SK-N-SH (cell line): ENCODE measurements at regions not wholly inside any gene's neighbourhood (a gene's known extent, or its start where the extent isn't known, plus 50 kb on each side); places are given as distances from the start of the nearest gene placed in this dataset.

Experiments used
- CTCF ChIA-PET: fragments of 300-600, 350-600 bp; formaldehyde crosslinking; extraction: SDS; loops from one replicate; lab custom pipeline; 2021; lab: Yijun Ruan, JAX
- POLR2A ChIA-PET: fragments of 350-600 bp; sonication (Branson Sonifier 250); formaldehyde crosslinking; extraction: SDS; loops from one replicate; lab custom pipeline; 2020; ENCODE audit warnings: antibody characterized with exemption, inconsistent platforms; lab: Yijun Ruan, JAX
- DNase-seq: peaks from one replicate; pipeline ENCODE4 v3.0.0; 2012
- H2AFZ ChIP-seq: fragments of 200-600 bp; sonication (generic); 2 replicates; pipeline ENCODE4 v1.8.1; 2016; ENCODE audit warnings: antibody characterized with exemption, mild to moderate bottlenecking, low read depth
- H3F3A ChIP-seq: fragments of 200-600 bp; sonication (generic); replicated peaks from 2 replicates; pipeline ENCODE3; 2016; ENCODE audit warnings: antibody characterized with exemption, mild to moderate bottlenecking; ENCODE audit not compliant: insufficient read depth
- H3K27ac ChIP-seq, 2 experiments: fragments of 200-500 bp in 1 of 2; fragments of 200-600 bp in 1 of 2; sonication (Bioruptor generic) in 1 of 2; sonication (generic), shearing (Covaris generic) in 1 of 2; 2 replicates each; pipeline versions ENCODE4 v1.5.1 to v1.6.1; 2014 to 2016; ENCODE audit warnings: low read depth in 2 of 2, inconsistent platforms in 1 of 2, low read length in 1 of 2, mild to moderate bottlenecking in 1 of 2, mixed read lengths in 1 of 2
- H3K27me3 ChIP-seq: fragments of 200-600 bp; sonication (generic), shearing (Covaris generic); 2 replicates; pipeline ENCODE4 v1.6.1; 2016; ENCODE audit warnings: mixed run types; ENCODE audit not compliant: insufficient read depth
- H3K36me3 ChIP-seq, 2 experiments: fragments of 200-500 bp in 1 of 2; fragments of 200-600 bp in 1 of 2; sonication (Bioruptor generic) in 1 of 2; sonication (generic) in 1 of 2; replicated peaks in 1 of 2; 2 replicates each; pipeline versions ENCODE3 to v1.5.1; 2014 to 2016; ENCODE audit warnings: low read length in 1 of 2, mild to moderate bottlenecking in 1 of 2; ENCODE audit not compliant: insufficient read depth in 2 of 2, control insufficient read depth in 1 of 2
- H3K4me1 ChIP-seq, 2 experiments: fragments of 200-500 bp in 1 of 2; fragments of 200-600 bp in 1 of 2; sonication (Bioruptor generic) in 1 of 2; sonication (generic), shearing (Covaris generic) in 1 of 2; 2 replicates each; pipeline versions ENCODE4 v1.5.1 to v1.6.1; 2014 to 2016; ENCODE audit warnings: low read depth in 1 of 2, low read length in 1 of 2, mixed run types in 1 of 2; ENCODE audit not compliant: insufficient read depth in 2 of 2, control insufficient read depth in 1 of 2
- H3K4me2 ChIP-seq: fragments of 200-600 bp; sonication (generic), shearing (Covaris generic); 2 replicates; pipeline ENCODE4 v1.6.1; 2017; ENCODE audit warnings: mixed run types
- H3K4me3 ChIP-seq, 2 experiments: fragments of 200-500 bp in 1 of 2; fragments of 200-600 bp in 1 of 2; sonication (Bioruptor generic) in 1 of 2; sonication (generic), shearing (Covaris generic) in 1 of 2; 2 replicates each; pipeline versions ENCODE4 v1.5.1 to v1.8.1; 2014 to 2016; ENCODE audit warnings: low read depth in 2 of 2, inconsistent platforms in 1 of 2, low read length in 1 of 2, mild to moderate bottlenecking in 1 of 2, mixed read lengths in 1 of 2, moderate library complexity in 1 of 2
- H3K79me2 ChIP-seq: fragments of 200-600 bp; sonication (generic); 2 replicates; pipeline ENCODE4 v1.8.1; 2017; ENCODE audit warnings: mild to moderate bottlenecking; ENCODE audit not compliant: insufficient read depth
- H3K9ac ChIP-seq: fragments of 200-600 bp; sonication (generic); 2 replicates; pipeline ENCODE4 v1.6.1; 2017; ENCODE audit warnings: mixed run types
- H3K9me2 ChIP-seq: fragments of 200-600 bp; sonication (generic); 2 replicates; pipeline ENCODE4 v1.6.1; 2017; ENCODE audit warnings: mixed run types
- H3K9me3 ChIP-seq: fragments of 200-600 bp; sonication (generic); 2 replicates; pipeline ENCODE4 v1.6.1; 2017; ENCODE audit warnings: mixed run types, mild to moderate bottlenecking, moderate library complexity
- H4K20me1 ChIP-seq: fragments of 200-600 bp; sonication (generic); 2 replicates; pipeline ENCODE4 v1.6.1; 2017; ENCODE audit warnings: mild to moderate bottlenecking, mixed run types; ENCODE audit not compliant: insufficient read depth
- CHD2 ChIP-seq: fragments of 150-350 bp; IDR thresholded peaks from 2 replicates; pipeline ENCODE4 v1.6.1; 2018; ENCODE audit warnings: low read length; ENCODE audit not compliant: partially characterized antibody
- ELF1 ChIP-seq: IDR thresholded peaks from 2 replicates; pipeline ENCODE4 v1.4.0; 2012
- FOSL2 ChIP-seq: IDR thresholded peaks from 2 replicates; pipeline ENCODE4 v1.4.0; 2012; ENCODE audit warnings: low read depth, mild to moderate bottlenecking, moderate library complexity, borderline replicate concordance
- GABPA ChIP-seq: IDR thresholded peaks from 2 replicates; pipeline ENCODE4 v1.4.0; 2012; ENCODE audit warnings: low read depth, mild to moderate bottlenecking
- JUND ChIP-seq: IDR thresholded peaks from 2 replicates; pipeline ENCODE4 v1.4.0; 2012
- RFX5 ChIP-seq: IDR thresholded peaks from 2 replicates; pipeline ENCODE4 v1.6.1; 2012; ENCODE audit warnings: mild to moderate bottlenecking, improper control_type of control experiment, low read length
- SIN3A ChIP-seq: IDR thresholded peaks from 2 replicates; pipeline ENCODE4 v1.6.1; 2012; ENCODE audit warnings: low read depth, mild to moderate bottlenecking, low read length, moderate library complexity, borderline replicate concordance
- TAF1 ChIP-seq: IDR thresholded peaks from 2 replicates; pipeline ENCODE4 v1.6.1; 2012; ENCODE audit warnings: low read depth, mild to moderate bottlenecking, low read length, moderate library complexity, borderline replicate concordance
- WGBS: methylation state at CpG from one replicate; pipeline ENCODE4 v1.1.6; 2017; ENCODE audit warnings: low lambda C conversion rate; 5-methylcytosine and 5-hydroxymethylcytosine counted together
- TF ChIP-seq, protein P1 (sequence below): IDR thresholded peaks from 2 replicates; pipeline ENCODE4 v1.4.0; 2012; ENCODE audit warnings: low read depth, borderline replicate concordance
- TF ChIP-seq, protein P2 (sequence below): fragments of 200-600 bp; sonication (generic); IDR thresholded peaks from 2 replicates; pipeline ENCODE4 v1.6.1; 2017; ENCODE audit warnings: antibody characterized with exemption, mild to moderate bottlenecking, moderate library complexity
- TF ChIP-seq, protein P3 (sequence below): IDR thresholded peaks from 2 replicates; pipeline ENCODE4 v1.4.0; 2012; ENCODE audit warnings: low read depth, borderline replicate concordance
- TF ChIP-seq, protein P4 (sequence below): fragments of 150-350 bp; IDR thresholded peaks from 2 replicates; pipeline ENCODE4 v1.6.1; 2017; ENCODE audit warnings: antibody characterized with exemption, low read length, low read depth, borderline replicate concordance

DNA sequence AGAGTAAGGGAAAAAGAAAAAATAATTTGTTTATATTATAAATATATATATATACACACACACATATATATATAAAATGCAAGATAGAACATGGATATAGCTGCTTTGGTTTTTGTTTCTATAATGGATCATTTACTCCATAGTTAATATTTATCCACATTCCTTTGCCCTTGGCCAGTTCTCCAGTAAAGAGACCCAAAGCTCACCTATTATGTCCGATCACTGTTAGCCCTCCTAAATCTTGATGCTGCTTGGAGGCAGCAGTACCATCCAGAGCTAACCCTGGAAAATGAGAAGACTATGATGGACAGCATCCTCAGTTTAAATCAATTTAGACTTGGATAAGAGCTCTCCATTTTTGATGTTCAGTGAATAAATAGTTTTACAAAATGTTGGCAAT lies 407.7 kb downstream of the PLPP3 start:
- Histone ChIP-seq H3K27ac (peak overlapping the region in 1 of 2 experiments; percentile 93; a peak in 1 of 4 replicates), H3K9ac (no peak overlapping the region), H3K4me3 (no peak overlapping the region), H3K9me3 (no peaks in the 10 kb centered on the region), H3K79me2 (no peaks in the 10 kb centered on the region), H3K27me3 (no peaks in the 10 kb centered on the region), H3K4me1 (peaks cover 0 to 16% of the 10 kb centered on the region in 2 experiments), H3K36me3 (no peaks in the 10 kb centered on the region), H3K4me2 (no peak overlapping the region), H2AFZ (no peak overlapping the region), H4K20me1 (no peaks in the 10 kb centered on the region), H3K9me2 (no peaks in the 10 kb centered on the region), H3F3A (peaks cover 4% of the 10 kb centered on the region)
- ChIA-PET CTCF (no interaction called here), POLR2A (interaction anchor here (0.6 kb wide), 1 partner anchor 502 kb away, joined by 3 read pairs; no protein-coding TSS in a partner anchor)
- WGBS: 79% methylated on average over 1 of the region's 1 CpG
- TF ChIP-seq SIN3A (no peak), RFX5 (no peak), FOSL2 (no peak), ELF1 (no peak), CHD2 (no peak), GABPA (no peak), JUND (no peak), TAF1 (no peak)
- TF ChIP-seq, protein P1, sequence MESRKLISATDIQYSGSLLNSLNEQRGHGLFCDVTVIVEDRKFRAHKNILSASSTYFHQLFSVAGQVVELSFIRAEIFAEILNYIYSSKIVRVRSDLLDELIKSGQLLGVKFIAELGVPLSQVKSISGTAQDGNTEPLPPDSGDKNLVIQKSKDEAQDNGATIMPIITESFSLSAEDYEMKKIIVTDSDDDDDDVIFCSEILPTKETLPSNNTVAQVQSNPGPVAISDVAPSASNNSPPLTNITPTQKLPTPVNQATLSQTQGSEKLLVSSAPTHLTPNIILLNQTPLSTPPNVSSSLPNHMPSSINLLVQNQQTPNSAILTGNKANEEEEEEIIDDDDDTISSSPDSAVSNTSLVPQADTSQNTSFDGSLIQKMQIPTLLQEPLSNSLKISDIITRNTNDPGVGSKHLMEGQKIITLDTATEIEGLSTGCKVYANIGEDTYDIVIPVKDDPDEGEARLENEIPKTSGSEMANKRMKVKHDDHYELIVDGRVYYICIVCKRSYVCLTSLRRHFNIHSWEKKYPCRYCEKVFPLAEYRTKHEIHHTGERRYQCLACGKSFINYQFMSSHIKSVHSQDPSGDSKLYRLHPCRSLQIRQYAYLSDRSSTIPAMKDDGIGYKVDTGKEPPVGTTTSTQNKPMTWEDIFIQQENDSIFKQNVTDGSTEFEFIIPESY: no peak
- TF ChIP-seq, protein P2, sequence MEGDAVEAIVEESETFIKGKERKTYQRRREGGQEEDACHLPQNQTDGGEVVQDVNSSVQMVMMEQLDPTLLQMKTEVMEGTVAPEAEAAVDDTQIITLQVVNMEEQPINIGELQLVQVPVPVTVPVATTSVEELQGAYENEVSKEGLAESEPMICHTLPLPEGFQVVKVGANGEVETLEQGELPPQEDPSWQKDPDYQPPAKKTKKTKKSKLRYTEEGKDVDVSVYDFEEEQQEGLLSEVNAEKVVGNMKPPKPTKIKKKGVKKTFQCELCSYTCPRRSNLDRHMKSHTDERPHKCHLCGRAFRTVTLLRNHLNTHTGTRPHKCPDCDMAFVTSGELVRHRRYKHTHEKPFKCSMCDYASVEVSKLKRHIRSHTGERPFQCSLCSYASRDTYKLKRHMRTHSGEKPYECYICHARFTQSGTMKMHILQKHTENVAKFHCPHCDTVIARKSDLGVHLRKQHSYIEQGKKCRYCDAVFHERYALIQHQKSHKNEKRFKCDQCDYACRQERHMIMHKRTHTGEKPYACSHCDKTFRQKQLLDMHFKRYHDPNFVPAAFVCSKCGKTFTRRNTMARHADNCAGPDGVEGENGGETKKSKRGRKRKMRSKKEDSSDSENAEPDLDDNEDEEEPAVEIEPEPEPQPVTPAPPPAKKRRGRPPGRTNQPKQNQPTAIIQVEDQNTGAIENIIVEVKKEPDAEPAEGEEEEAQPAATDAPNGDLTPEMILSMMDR: no peak
- TF ChIP-seq, protein P3, sequence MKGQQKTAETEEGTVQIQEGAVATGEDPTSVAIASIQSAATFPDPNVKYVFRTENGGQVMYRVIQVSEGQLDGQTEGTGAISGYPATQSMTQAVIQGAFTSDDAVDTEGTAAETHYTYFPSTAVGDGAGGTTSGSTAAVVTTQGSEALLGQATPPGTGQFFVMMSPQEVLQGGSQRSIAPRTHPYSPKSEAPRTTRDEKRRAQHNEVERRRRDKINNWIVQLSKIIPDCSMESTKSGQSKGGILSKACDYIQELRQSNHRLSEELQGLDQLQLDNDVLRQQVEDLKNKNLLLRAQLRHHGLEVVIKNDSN: no peak
- TF ChIP-seq, protein P4, sequence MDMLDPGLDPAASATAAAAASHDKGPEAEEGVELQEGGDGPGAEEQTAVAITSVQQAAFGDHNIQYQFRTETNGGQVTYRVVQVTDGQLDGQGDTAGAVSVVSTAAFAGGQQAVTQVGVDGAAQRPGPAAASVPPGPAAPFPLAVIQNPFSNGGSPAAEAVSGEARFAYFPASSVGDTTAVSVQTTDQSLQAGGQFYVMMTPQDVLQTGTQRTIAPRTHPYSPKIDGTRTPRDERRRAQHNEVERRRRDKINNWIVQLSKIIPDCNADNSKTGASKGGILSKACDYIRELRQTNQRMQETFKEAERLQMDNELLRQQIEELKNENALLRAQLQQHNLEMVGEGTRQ: no peak
- DNase-seq: no peak
